ENCODE measurements at regions not wholly inside any gene's neighbourhood (a gene's known extent, or its start where the extent isn't known, plus 50 kb on each side); places are given as distances from the start of the nearest gene placed in this dataset.

GRCh38 chr22:27192135-27192829 is 534.9 kb downstream of the MIAT start:
- no peak for DNase-seq

DNA sequence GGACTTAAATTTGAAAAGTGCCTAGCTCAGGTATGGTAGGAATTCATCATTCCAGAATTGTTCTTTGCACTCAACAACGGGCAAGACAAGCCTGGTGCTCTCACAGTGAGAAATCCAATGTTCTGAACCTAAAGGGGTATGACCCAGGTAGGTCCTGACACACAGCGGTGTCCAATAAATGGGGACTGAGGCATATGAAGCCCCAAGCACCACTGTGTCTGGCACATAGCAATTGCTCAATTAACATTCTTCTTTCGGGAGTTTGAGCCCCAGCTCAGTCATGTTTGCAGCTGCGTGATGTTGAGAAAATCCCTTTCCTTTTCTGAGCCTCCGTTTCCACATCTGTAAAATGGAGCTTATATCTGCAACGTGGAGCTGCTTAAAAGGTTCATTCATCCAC is 535.8 kb downstream of the MIAT start:
- no peak for DNase-seq

DNA sequence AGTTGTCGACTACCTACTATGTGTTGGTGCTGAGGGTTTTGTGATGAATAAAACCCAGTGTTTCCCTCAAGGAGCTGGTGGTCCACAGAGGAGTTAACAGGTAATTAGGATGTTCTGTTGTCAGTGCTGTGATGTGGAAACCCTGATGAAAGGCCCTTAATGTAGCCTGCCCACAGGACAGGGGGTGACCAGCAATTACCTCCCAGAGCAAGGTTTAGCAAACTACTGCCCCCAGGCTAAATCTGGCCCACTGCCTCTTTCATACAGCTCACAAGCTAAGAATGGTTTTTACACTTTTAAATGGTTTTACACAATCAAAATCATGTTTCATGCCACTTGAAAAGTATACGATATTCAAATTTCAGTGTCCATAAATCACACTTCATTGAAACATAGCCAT is 536.2 kb downstream of the MIAT start:
- no peak for DNase-seq

DNA sequence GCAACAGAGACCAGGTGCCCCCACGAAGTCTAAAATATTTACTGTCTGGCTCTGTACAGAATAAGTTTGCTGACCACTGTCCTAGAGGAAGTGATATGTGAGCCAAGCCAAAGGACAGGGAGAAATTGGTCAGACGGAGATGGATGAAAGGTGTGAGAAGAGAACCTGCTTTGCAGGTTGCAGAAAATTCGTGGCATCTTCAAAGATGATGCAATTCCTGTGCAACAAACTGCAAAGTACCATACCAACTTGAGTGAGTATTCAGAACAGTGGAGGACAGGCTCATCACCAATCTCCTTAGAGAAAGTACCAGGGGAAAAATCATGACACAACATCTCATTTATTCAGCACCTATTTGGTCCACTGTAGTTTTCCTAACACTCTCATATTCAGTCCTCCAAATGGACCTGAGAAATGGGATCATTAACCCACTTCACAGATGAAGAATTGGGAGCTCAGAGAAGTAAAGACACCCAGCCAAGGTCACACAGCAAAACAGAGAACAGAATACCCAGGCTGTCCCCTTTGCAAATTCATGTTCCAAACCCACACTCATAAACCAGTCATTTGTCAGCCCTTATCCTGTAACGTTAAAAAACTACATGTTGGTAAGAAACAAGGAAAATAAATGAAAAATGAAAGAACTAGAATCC is 536.8 kb downstream of the MIAT start:
- DNase-seq, result no peak

GRCh38 chr22:27195094-27195493 is 537.7 kb downstream of the MIAT start:
- peak; percentile 72 for DNase-seq

- no peak for DNase-seq
Measured at GRCh38 chr22:27195494-27195893, 538.1 kb downstream of the MIAT start.

- no peak for DNase-seq
Measured at GRCh38 chr22:27196606-27197005, 539.2 kb downstream of the MIAT start.

GRCh38 chr22:27197052-27197451 is 539.7 kb downstream of the MIAT start:
- no peak for DNase-seq

DNA sequence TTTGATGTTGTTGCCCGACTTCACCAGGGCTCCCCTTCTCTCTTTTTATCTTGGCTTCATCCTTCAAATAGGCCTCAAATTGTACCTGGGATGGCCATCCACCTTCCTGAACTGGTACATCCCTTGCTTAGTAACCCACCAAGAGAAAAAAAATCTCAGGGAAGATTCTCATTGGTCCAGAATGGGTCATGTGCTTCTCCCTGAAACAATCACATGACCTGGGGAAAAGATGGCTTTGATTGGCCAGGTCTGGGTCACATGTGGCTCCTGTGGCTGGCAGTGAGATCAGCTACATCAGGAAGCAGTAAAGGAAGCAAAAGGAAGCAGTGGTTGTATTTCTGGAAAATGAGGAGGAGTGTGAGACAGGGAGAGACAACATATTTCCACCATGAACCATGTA is 540.2 kb downstream of the MIAT start:
- no peak for DNase-seq

GRCh38 chr22:27198518-27199035 is 541.2 kb downstream of the MIAT start:
- no peak for DNase-seq

DNA sequence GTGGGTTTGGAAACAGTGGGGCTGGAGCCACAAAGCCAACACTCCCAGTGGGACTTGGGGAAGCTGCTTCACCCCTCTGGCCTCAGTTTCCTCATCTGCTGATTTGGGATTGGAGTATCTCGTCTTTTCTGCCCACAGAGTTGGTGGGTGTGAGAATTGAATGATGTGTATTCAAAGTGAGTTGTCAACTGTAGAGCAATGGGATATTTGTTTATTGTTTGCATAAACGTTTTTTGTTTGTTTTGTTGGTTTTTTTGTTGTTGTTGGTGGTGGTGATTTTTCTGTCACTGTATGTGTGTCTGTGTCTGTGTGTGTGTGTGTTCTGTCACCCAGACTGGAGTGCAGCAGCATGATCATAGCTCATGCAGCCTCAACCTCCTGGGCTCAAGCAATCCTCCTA is 542.0 kb downstream of the MIAT start:
- DNase-seq, result no peak

DNA sequence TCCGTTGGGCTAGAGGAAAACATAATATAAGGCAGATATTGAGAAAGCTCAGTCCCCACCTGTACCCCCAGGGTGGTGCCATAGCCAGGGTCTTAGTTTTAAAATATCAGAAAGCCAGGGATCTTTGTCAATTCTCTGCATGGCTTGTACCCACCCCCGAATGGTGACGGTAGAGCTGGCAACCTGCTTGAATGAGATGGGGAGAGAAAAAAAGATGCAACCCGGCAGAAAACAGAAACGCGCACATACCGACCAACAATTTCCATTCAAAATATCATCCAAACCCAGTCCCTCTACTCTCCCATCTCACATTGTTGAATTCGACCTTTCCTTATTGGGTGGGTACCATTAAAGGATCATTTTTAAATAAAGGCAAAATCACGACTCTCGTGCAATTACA is 543.9 kb downstream of the MIAT start:
- DNase-seq, result no peak

DNA sequence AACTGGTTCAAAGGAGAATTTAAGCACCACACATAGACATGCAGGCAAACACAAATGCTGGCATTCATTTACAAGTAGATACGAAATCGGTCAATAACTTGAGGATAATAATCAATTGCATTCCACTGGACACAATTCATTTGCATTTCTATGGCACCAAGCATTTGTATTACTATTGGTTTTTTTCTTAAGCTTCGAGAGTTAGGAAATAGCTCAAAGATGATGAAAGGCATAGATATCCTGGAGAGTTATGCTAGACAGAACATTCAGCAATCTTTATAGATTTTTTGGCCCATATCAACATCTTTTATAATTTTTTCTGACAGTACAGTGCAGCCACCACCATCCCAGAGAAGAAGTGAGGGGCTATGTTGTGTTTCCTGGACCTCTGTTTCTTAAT is 544.4 kb downstream of the MIAT start:
- DNase-seq, result no peak

- DNase-seq, result no peak
Measured at GRCh38 chr22:27203276-27203660, 545.9 kb downstream of the MIAT start.

GRCh38 chr22:27204280-27204679 is 546.9 kb downstream of the MIAT start:
- DNase-seq, result no peak

GRCh38 chr22:27204817-27205216 is 547.4 kb downstream of the MIAT start:
- DNase-seq, result no peak

GRCh38 chr22:27205492-27206373 is 548.3 kb downstream of the MIAT start:
- DNase-seq, result no peak

- DNase-seq, result no peak
Measured at GRCh38 chr22:27206374-27207133, 549.2 kb downstream of the MIAT start.

- DNase-seq, result no peak
Measured at GRCh38 chr22:27207266-27207665, 549.9 kb downstream of the MIAT start.

- DNase-seq, result no peak
Measured at GRCh38 chr22:27207907-27208306, 550.5 kb downstream of the MIAT start.

GRCh38 chr22:27210111-27210730 is 552.8 kb downstream of the MIAT start:
- no peak for DNase-seq

GRCh38 chr22:27212102-27212501 is 554.7 kb downstream of the MIAT start:
- no peak for DNase-seq
